Common myeloid progenitor, CD34-positive (primary cell): ENCODE measurements at regions not wholly inside any gene's neighbourhood (a gene's known extent, or its start where the extent isn't known, plus 50 kb on each side); places are given as distances from the start of the nearest gene placed in this dataset.

Experiments
- CTCF ChIA-PET: fragments of 350-600 bp; sonication (Branson Sonifier 250); formaldehyde crosslinking; loops from one replicate; lab custom pipeline; 2021; ENCODE audit warnings: antibody characterized with exemption; lab: Charles Lee
- POLR2A ChIA-PET: fragments of 350-600 bp; sonication (Branson Sonifier 250); formaldehyde crosslinking; loops from one replicate; lab custom pipeline; 2021; ENCODE audit warnings: antibody characterized with exemption; lab: Charles Lee
- DNase-seq, 3 donors: peaks; one replicate each; pipeline versions ENCODE4 v3.0.0 to v3.0.0-alpha.2; 2013
- H3K27ac ChIP-seq, 2 experiments: 1 replicate in 1 of 2; 2 replicates in 1 of 2; pipeline ENCODE4 v1.7.0; 2013; ENCODE audit warnings: inconsistent platforms in 2 of 2, low read length in 2 of 2, mild to moderate bottlenecking in 2 of 2, low read depth in 1 of 2, moderate library complexity in 1 of 2; ENCODE audit not compliant: severe bottlenecking in 2 of 2, insufficient read depth in 1 of 2, poor library complexity in 1 of 2
- H3K27me3 ChIP-seq, 5 experiments: replicated peaks in 2 of 5; 1 replicate in 3 of 5; 2 replicates in 2 of 5; pipeline versions ENCODE4 v1.6.1 to v1.7.0; 2013; ENCODE audit warnings: low read length in 4 of 5, mild to moderate bottlenecking in 2 of 5, moderate library complexity in 2 of 5, inconsistent platforms in 1 of 5; ENCODE audit not compliant: insufficient read depth in 5 of 5, control insufficient read depth in 4 of 5
- H3K36me3 ChIP-seq, 4 experiments: 1 replicate in 2 of 4; 2 replicates in 2 of 4; pipeline versions ENCODE4 v1.6.1 to v1.7.0; 2013; ENCODE audit warnings: low read length in 3 of 4, control low read depth in 1 of 4, mild to moderate bottlenecking in 1 of 4; ENCODE audit not compliant: control insufficient read depth in 4 of 4, insufficient read depth in 4 of 4
- H3K4me1 ChIP-seq, 4 experiments: 1 replicate in 3 of 4; 2 replicates in 1 of 4; pipeline versions ENCODE4 v1.6.1 to v1.7.1; 2013; ENCODE audit warnings: low read length in 3 of 4, mild to moderate bottlenecking in 3 of 4, control low read depth in 1 of 4, inconsistent platforms in 1 of 4, moderate library complexity in 1 of 4; ENCODE audit not compliant: control insufficient read depth in 4 of 4, insufficient read depth in 4 of 4; ENCODE audit errors: control extremely low read depth in 1 of 4
- H3K4me3 ChIP-seq, 7 experiments: 1 replicate in 4 of 7; 2 replicates in 3 of 7; pipeline versions ENCODE4 v1.5.1 to v1.7.0; 2013; ENCODE audit warnings: mild to moderate bottlenecking in 7 of 7, low read length in 6 of 7, moderate library complexity in 6 of 7, inconsistent platforms in 2 of 7, low read depth in 2 of 7, control low read depth in 1 of 7; ENCODE audit not compliant: insufficient read depth in 4 of 7, control insufficient read depth in 1 of 7; ENCODE audit errors: extremely low read depth in 1 of 7
- H3K9me3 ChIP-seq, 5 experiments: 1 replicate in 4 of 5; 2 replicates in 1 of 5; pipeline versions ENCODE4 v1.6.1 to v1.7.1; 2013; ENCODE audit warnings: low read length in 4 of 5, mild to moderate bottlenecking in 2 of 5, inconsistent platforms in 1 of 5, low read depth in 1 of 5, moderate library complexity in 1 of 5; ENCODE audit not compliant: control insufficient read depth in 4 of 5, insufficient read depth in 2 of 5; ENCODE audit errors: control extremely low read depth in 1 of 5
- WGBS: methylation state at CpG from one replicate; pipeline ENCODE4 v1.1.5; 2013; ENCODE audit not compliant: insufficient coverage; 5-methylcytosine and 5-hydroxymethylcytosine counted together

GRCh38 chr12:30378307-30378706 lies 317.4 kb downstream of the IPO8 start:
- H3K27me3 ChIP-seq, result no peaks in the 10 kb centered on the region
- H3K36me3 ChIP-seq, result no peaks in the 10 kb centered on the region
- ChIA-PET POLR2A (no interaction called here), CTCF (no interaction called here)
- H3K27ac ChIP-seq, result no peak overlapping the region
- H3K4me3 ChIP-seq, result no peak overlapping the region
- no CpG with 5 or more reads among the region's 1 CpG for WGBS
- DNase-seq, result no peak
- H3K9me3 ChIP-seq, result peaks cover 0 to 7% (median 3%) of the 10 kb centered on the region in 5 experiments
- H3K4me1 ChIP-seq, result no peaks in the 10 kb centered on the region

- no peak overlapping the region for H3K4me3 ChIP-seq
- no peaks in the 10 kb centered on the region for H3K4me1 ChIP-seq
- ChIA-PET POLR2A (no interaction called here), CTCF (no interaction called here)
- no peaks in the 10 kb centered on the region for H3K36me3 ChIP-seq
- no peak overlapping the region for H3K27ac ChIP-seq
- DNase-seq, result no peak
- no peaks in the 10 kb centered on the region for H3K27me3 ChIP-seq
- peaks cover 0 to 2% (median 0%) of the 10 kb centered on the region in 5 experiments for H3K9me3 ChIP-seq
Measured at GRCh38 chr12:30364822-30365221, 330.8 kb downstream of the IPO8 start.

GRCh38 chr12:30361145-30361544 lies 334.5 kb downstream of the IPO8 start:
- Histone ChIP-seq H3K27me3 (no peaks in the 10 kb centered on the region), H3K4me1 (no peaks in the 10 kb centered on the region), H3K9me3 (peaks cover 0 to 2% (median 0%) of the 10 kb centered on the region in 5 experiments), H3K36me3 (no peaks in the 10 kb centered on the region), H3K27ac (no peak overlapping the region), H3K4me3 (no peak overlapping the region)
- ChIA-PET POLR2A (no interaction called here), CTCF (no interaction called here)
- no peak for DNase-seq
- WGBS, result no CpG with 5 or more reads among the region's 1 CpG

- WGBS, result 50% methylated on average over 2 of the region's 3 CpGs
- Histone ChIP-seq H3K9me3 (peaks cover 0 to 2% (median 0%) of the 10 kb centered on the region in 5 experiments), H3K27ac (no peak overlapping the region), H3K4me3 (no peak overlapping the region), H3K36me3 (no peaks in the 10 kb centered on the region), H3K27me3 (no peaks in the 10 kb centered on the region), H3K4me1 (no peaks in the 10 kb centered on the region)
- no peak for DNase-seq
- ChIA-PET POLR2A (no interaction called here), CTCF (no interaction called here)
Measured at GRCh38 chr12:30358671-30359070, 337.0 kb downstream of the IPO8 start.

- Histone ChIP-seq H3K4me3 (no peak overlapping the region), H3K27ac (no peak overlapping the region), H3K27me3 (no peaks in the 10 kb centered on the region), H3K4me1 (no peaks in the 10 kb centered on the region), H3K9me3 (peaks cover 0 to 1% (median 0%) of the 10 kb centered on the region in 5 experiments), H3K36me3 (no peaks in the 10 kb centered on the region)
- DNase-seq, result no peak
- CTCF ChIA-PET, result no interaction called here
- WGBS, result 66% methylated on average over 7 of the region's 7 CpGs
- POLR2A ChIA-PET, result no interaction called here
Measured at GRCh38 chr12:30357766-30358490, 337.7 kb downstream of the IPO8 start.

GRCh38 chr12:30345744-30346471 lies 349.8 kb downstream of the IPO8 start:
- ChIA-PET CTCF (no interaction called here), POLR2A (no interaction called here)
- H3K9me3 ChIP-seq, result peaks cover 0 to 3% (median 0%) of the 10 kb centered on the region in 5 experiments
- no peaks in the 10 kb centered on the region for H3K27me3 ChIP-seq
- no peak overlapping the region for H3K27ac ChIP-seq
- DNase-seq, result no peak
- H3K4me3 ChIP-seq, result no peak overlapping the region
- WGBS, result no CpG with 5 or more reads among the region's 4 CpGs
- no peaks in the 10 kb centered on the region for H3K36me3 ChIP-seq
- no peaks in the 10 kb centered on the region for H3K4me1 ChIP-seq

- DNase-seq, result no peak
- Histone ChIP-seq H3K4me1 (no peaks in the 10 kb centered on the region), H3K27ac (no peak overlapping the region), H3K9me3 (no peaks in the 10 kb centered on the region), H3K4me3 (no peak overlapping the region), H3K27me3 (no peaks in the 10 kb centered on the region), H3K36me3 (no peaks in the 10 kb centered on the region)
- ChIA-PET POLR2A (no interaction called here), CTCF (no interaction called here)
Measured at GRCh38 chr12:30330565-30330964, 365.1 kb downstream of the IPO8 start.
